MG63 (cell line): ENCODE measurements at regions not wholly inside any gene's neighbourhood (a gene's known extent, or its start where the extent isn't known, plus 50 kb on each side); places are given as distances from the start of the nearest gene placed in this dataset.

Experiments used
- DNase-seq: peaks from one replicate; pipeline ENCODE4 v3.0.0-alpha.2; 2020
- H3K27me3 ChIP-seq: fragments of 250-450 bp; sonication (Bioruptor Pico); 2 replicates; pipeline ENCODE4 v1.5.1; 2020; ENCODE audit warnings: mild to moderate bottlenecking, moderate library complexity
- H3K36me3 ChIP-seq: fragments of 250-450 bp; sonication (Bioruptor Pico); 2 replicates; pipeline ENCODE4 v1.5.1; 2020; ENCODE audit warnings: mild to moderate bottlenecking, moderate library complexity
- H3K4me3 ChIP-seq: fragments of 250-450 bp; sonication (Bioruptor Pico); 2 replicates; pipeline ENCODE4 v1.5.1; 2020; ENCODE audit warnings: mild to moderate bottlenecking, moderate library complexity
- H3K9me3 ChIP-seq: fragments of 250-450 bp; sonication (Bioruptor Pico); 2 replicates; pipeline ENCODE4 v1.5.1; 2020; ENCODE audit warnings: mild to moderate bottlenecking, moderate library complexity

GRCh38 chr5:58040044-58040443 lies 419.8 kb downstream of the PLK2 start:
- no peak for DNase-seq
- no peak overlapping the region for H3K4me3 ChIP-seq
- no peaks in the 10 kb centered on the region for H3K36me3 ChIP-seq
- no peaks in the 10 kb centered on the region for H3K27me3 ChIP-seq
- no peaks in the 10 kb centered on the region for H3K9me3 ChIP-seq

- Histone ChIP-seq H3K27me3 (no peaks in the 10 kb centered on the region), H3K9me3 (no peaks in the 10 kb centered on the region), H3K4me3 (no peak overlapping the region), H3K36me3 (no peaks in the 10 kb centered on the region)
- DNase-seq, result no peak
Measured at GRCh38 chr5:58037899-58038298, 422.0 kb downstream of the PLK2 start.

GRCh38 chr5:58025809-58026208 lies 434.1 kb downstream of the PLK2 start:
- no peak for DNase-seq
- H3K27me3 ChIP-seq, result no peaks in the 10 kb centered on the region
- H3K36me3 ChIP-seq, result no peaks in the 10 kb centered on the region
- no peak overlapping the region for H3K4me3 ChIP-seq
- H3K9me3 ChIP-seq, result no peaks in the 10 kb centered on the region

GRCh38 chr5:58024151-58024550 lies 435.7 kb downstream of the PLK2 start:
- Histone ChIP-seq H3K9me3 (no peaks in the 10 kb centered on the region), H3K27me3 (no peaks in the 10 kb centered on the region), H3K36me3 (no peaks in the 10 kb centered on the region), H3K4me3 (no peak overlapping the region)
- DNase-seq, result no peak

GRCh38 chr5:58022055-58022454 lies 437.8 kb downstream of the PLK2 start:
- Histone ChIP-seq H3K4me3 (no peak overlapping the region), H3K9me3 (no peaks in the 10 kb centered on the region), H3K36me3 (no peaks in the 10 kb centered on the region), H3K27me3 (no peaks in the 10 kb centered on the region)
- DNase-seq, result peak; percentile 44

- Histone ChIP-seq H3K36me3 (no peaks in the 10 kb centered on the region), H3K4me3 (no peak overlapping the region), H3K27me3 (no peaks in the 10 kb centered on the region), H3K9me3 (no peaks in the 10 kb centered on the region)
- DNase-seq, result peak; percentile 5
Measured at GRCh38 chr5:58021466-58021865, 438.4 kb downstream of the PLK2 start.

GRCh38 chr5:58019614-58020013 lies 440.3 kb downstream of the PLK2 start:
- Histone ChIP-seq H3K27me3 (no peaks in the 10 kb centered on the region), H3K4me3 (no peak overlapping the region), H3K9me3 (no peaks in the 10 kb centered on the region), H3K36me3 (no peaks in the 10 kb centered on the region)
- peak; percentile 46 for DNase-seq

GRCh38 chr5:58018016-58018415 lies 441.9 kb downstream of the PLK2 start:
- Histone ChIP-seq H3K4me3 (no peak overlapping the region), H3K36me3 (no peaks in the 10 kb centered on the region), H3K9me3 (no peaks in the 10 kb centered on the region), H3K27me3 (no peaks in the 10 kb centered on the region)
- no peak for DNase-seq

- Histone ChIP-seq H3K27me3 (no peaks in the 10 kb centered on the region), H3K9me3 (no peaks in the 10 kb centered on the region), H3K4me3 (no peak overlapping the region), H3K36me3 (no peaks in the 10 kb centered on the region)
- no peak for DNase-seq
Measured at GRCh38 chr5:58016877-58017276, 443.0 kb downstream of the PLK2 start.

GRCh38 chr5:58016358-58016757 lies 443.5 kb downstream of the PLK2 start:
- no peaks in the 10 kb centered on the region for H3K27me3 ChIP-seq
- no peak overlapping the region for H3K4me3 ChIP-seq
- H3K36me3 ChIP-seq, result no peaks in the 10 kb centered on the region
- DNase-seq, result no peak
- H3K9me3 ChIP-seq, result no peaks in the 10 kb centered on the region

- Histone ChIP-seq H3K9me3 (no peaks in the 10 kb centered on the region), H3K4me3 (no peak overlapping the region), H3K27me3 (no peaks in the 10 kb centered on the region), H3K36me3 (no peaks in the 10 kb centered on the region)
- DNase-seq, result no peak
Measured at GRCh38 chr5:58015175-58015574, 444.7 kb downstream of the PLK2 start.

GRCh38 chr5:58013542-58014258 lies 446.2 kb downstream of the PLK2 start:
- no peak for DNase-seq
- H3K27me3 ChIP-seq, result no peaks in the 10 kb centered on the region
- no peaks in the 10 kb centered on the region for H3K9me3 ChIP-seq
- no peaks in the 10 kb centered on the region for H3K36me3 ChIP-seq
- no peak overlapping the region for H3K4me3 ChIP-seq

- DNase-seq, result no peak
- no peaks in the 10 kb centered on the region for H3K36me3 ChIP-seq
- no peaks in the 10 kb centered on the region for H3K27me3 ChIP-seq
- H3K4me3 ChIP-seq, result no peak overlapping the region
- H3K9me3 ChIP-seq, result no peaks in the 10 kb centered on the region
Measured at GRCh38 chr5:58012801-58013315, 447.0 kb downstream of the PLK2 start.

GRCh38 chr5:58012102-58012501 lies 447.8 kb downstream of the PLK2 start:
- no peak overlapping the region for H3K4me3 ChIP-seq
- H3K36me3 ChIP-seq, result no peaks in the 10 kb centered on the region
- H3K9me3 ChIP-seq, result no peaks in the 10 kb centered on the region
- DNase-seq, result no peak
- H3K27me3 ChIP-seq, result no peaks in the 10 kb centered on the region

GRCh38 chr5:58011301-58011700 lies 448.6 kb downstream of the PLK2 start:
- no peak overlapping the region for H3K4me3 ChIP-seq
- H3K36me3 ChIP-seq, result no peaks in the 10 kb centered on the region
- H3K9me3 ChIP-seq, result no peaks in the 10 kb centered on the region
- H3K27me3 ChIP-seq, result no peaks in the 10 kb centered on the region
- DNase-seq, result no peak

- Histone ChIP-seq H3K27me3 (no peaks in the 10 kb centered on the region), H3K36me3 (no peaks in the 10 kb centered on the region), H3K4me3 (no peak overlapping the region), H3K9me3 (no peaks in the 10 kb centered on the region)
- DNase-seq, result no peak
Measured at GRCh38 chr5:58009754-58010153, 450.1 kb downstream of the PLK2 start.

GRCh38 chr5:58002323-58002722 lies 457.6 kb downstream of the PLK2 start:
- Histone ChIP-seq H3K4me3 (no peak overlapping the region), H3K36me3 (no peaks in the 10 kb centered on the region), H3K9me3 (no peaks in the 10 kb centered on the region), H3K27me3 (no peaks in the 10 kb centered on the region)
- no peak for DNase-seq

- no peaks in the 10 kb centered on the region for H3K36me3 ChIP-seq
Measured at GRCh38 chr5:57993866-57994265, 466.0 kb downstream of the PLK2 start.

More at GRCh38 chr5:57993866-57994265, 466.0 kb downstream of the PLK2 start:
- Histone ChIP-seq H3K27me3 (no peaks in the 10 kb centered on the region), H3K4me3 (no peak overlapping the region), H3K9me3 (no peaks in the 10 kb centered on the region)
- DNase-seq, result no peak
